HG03139 (cell line): ENCODE measurements at regions not wholly inside any gene's neighbourhood (a gene's known extent, or its start where the extent isn't known, plus 50 kb on each side); places are given as distances from the start of the nearest gene placed in this dataset.
"Not testable (repeated sequence)": the region's sequence is repeated elsewhere in the genome, so short reads cannot be mapped to it uniquely, and the experiment has no call there.

Experiments used
- ATAC-seq: cut with Tn5 transposase; IDR thresholded peaks from one replicate; pipeline ENCODE4 v1.9.1; 2021; ENCODE audit not compliant: unreplicated experiment

- no peak for ATAC-seq
Observed at GRCh38 chr11:79663017-79663416, 222.2 kb upstream of the TENM4 start.

GRCh38 chr11:79661373-79661772, 220.5 kb upstream of the TENM4 start:
- no peak for ATAC-seq

- no peak for ATAC-seq
Observed at GRCh38 chr11:79648766-79649520, 208.1 kb upstream of the TENM4 start.

- no peak for ATAC-seq
Observed at GRCh38 chr11:79637219-79637618, 196.4 kb upstream of the TENM4 start.

GRCh38 chr11:79634905-79635304, 194.1 kb upstream of the TENM4 start:
- ATAC-seq, result no peak

GRCh38 chr11:79627281-79627680, 186.5 kb upstream of the TENM4 start:
- no peak for ATAC-seq

- no peak for ATAC-seq
Observed at GRCh38 chr11:79626135-79627075, 185.6 kb upstream of the TENM4 start.

GRCh38 chr11:79623375-79623774, 182.5 kb upstream of the TENM4 start:
- ATAC-seq, result no peak

- no peak for ATAC-seq
Observed at GRCh38 chr11:79617561-79617960, 176.7 kb upstream of the TENM4 start.

- no peak for ATAC-seq
Observed at GRCh38 chr11:79616392-79616851, 175.6 kb upstream of the TENM4 start.

- ATAC-seq, result no peak
Observed at GRCh38 chr11:79615425-79615824, 174.6 kb upstream of the TENM4 start.

GRCh38 chr11:79610678-79611077, 169.8 kb upstream of the TENM4 start:
- no peak for ATAC-seq

- no peak for ATAC-seq
Observed at GRCh38 chr11:79610139-79610538, 169.3 kb upstream of the TENM4 start.

GRCh38 chr11:79609511-79609910, 168.7 kb upstream of the TENM4 start:
- ATAC-seq, result no peak

GRCh38 chr11:79606461-79606860, 165.6 kb upstream of the TENM4 start:
- not testable (repeated sequence) for ATAC-seq

GRCh38 chr11:79600711-79601110, 159.9 kb upstream of the TENM4 start:
- ATAC-seq, result no peak

GRCh38 chr11:79594834-79595233, 154.0 kb upstream of the TENM4 start:
- no peak for ATAC-seq

GRCh38 chr11:79592824-79593223, 152.0 kb upstream of the TENM4 start:
- no peak for ATAC-seq

GRCh38 chr11:79592406-79592805, 151.6 kb upstream of the TENM4 start:
- no peak for ATAC-seq

GRCh38 chr11:79582434-79582833, 141.6 kb upstream of the TENM4 start:
- no peak for ATAC-seq

- ATAC-seq, result no peak
Observed at GRCh38 chr11:79579063-79579462, 138.2 kb upstream of the TENM4 start.

GRCh38 chr11:79578116-79578515, 137.3 kb upstream of the TENM4 start:
- ATAC-seq, result no peak
